ENCODE measurements at regions not wholly inside any gene's neighbourhood (a gene's known extent, or its start where the extent isn't known, plus 50 kb on each side); places are given as distances from the start of the nearest gene placed in this dataset.

- no peaks in the 10 kb centered on the region for H3F3A ChIP-seq (ENCODE audit: insufficient read depth, low read length)
- H3K27ac ChIP-seq (ENCODE audit: low read depth, low read length, poor library complexity, severe bottlenecking), result no peak overlapping the region
- no peaks in the 10 kb centered on the region for H3K9me2 ChIP-seq (ENCODE audit: low read depth, low read length)
- no peak overlapping the region for H3K4me3 ChIP-seq (ENCODE audit: low read depth, low read length, poor library complexity, severe bottlenecking)
- no peaks in the 10 kb centered on the region for H4K20me1 ChIP-seq (ENCODE audit: insufficient read depth, low read length)
- no peak overlapping the region for H2AFZ ChIP-seq (ENCODE audit: low read length)
- H3K9ac ChIP-seq (ENCODE audit: low read length), result no peak overlapping the region
- H3K36me3 ChIP-seq (ENCODE audit: insufficient read depth, low read length), result no peaks in the 10 kb centered on the region
- H3K4me2 ChIP-seq (ENCODE audit: low read length), result no peak overlapping the region
- H3K27me3 ChIP-seq (ENCODE audit: insufficient read depth, low read length), result no peaks in the 10 kb centered on the region
- no peak for TF ChIP-seq EZH2 (IDR thresholded peaks at IDR 0.05; ENCODE audit: borderline replicate concordance, low read length)
- TF ChIP-seq, protein P1, sequence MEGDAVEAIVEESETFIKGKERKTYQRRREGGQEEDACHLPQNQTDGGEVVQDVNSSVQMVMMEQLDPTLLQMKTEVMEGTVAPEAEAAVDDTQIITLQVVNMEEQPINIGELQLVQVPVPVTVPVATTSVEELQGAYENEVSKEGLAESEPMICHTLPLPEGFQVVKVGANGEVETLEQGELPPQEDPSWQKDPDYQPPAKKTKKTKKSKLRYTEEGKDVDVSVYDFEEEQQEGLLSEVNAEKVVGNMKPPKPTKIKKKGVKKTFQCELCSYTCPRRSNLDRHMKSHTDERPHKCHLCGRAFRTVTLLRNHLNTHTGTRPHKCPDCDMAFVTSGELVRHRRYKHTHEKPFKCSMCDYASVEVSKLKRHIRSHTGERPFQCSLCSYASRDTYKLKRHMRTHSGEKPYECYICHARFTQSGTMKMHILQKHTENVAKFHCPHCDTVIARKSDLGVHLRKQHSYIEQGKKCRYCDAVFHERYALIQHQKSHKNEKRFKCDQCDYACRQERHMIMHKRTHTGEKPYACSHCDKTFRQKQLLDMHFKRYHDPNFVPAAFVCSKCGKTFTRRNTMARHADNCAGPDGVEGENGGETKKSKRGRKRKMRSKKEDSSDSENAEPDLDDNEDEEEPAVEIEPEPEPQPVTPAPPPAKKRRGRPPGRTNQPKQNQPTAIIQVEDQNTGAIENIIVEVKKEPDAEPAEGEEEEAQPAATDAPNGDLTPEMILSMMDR (IDR thresholded peaks at IDR 0.05; ENCODE audit: low read length), result peak; percentile 44
- no peaks in the 10 kb centered on the region for H3K4me1 ChIP-seq (ENCODE audit: insufficient read depth, low read length, severe bottlenecking)
- no peaks in the 10 kb centered on the region for H3K9me3 ChIP-seq (ENCODE audit: low read length)
- H3K79me2 ChIP-seq (ENCODE audit: insufficient read depth, low read length), result no peaks in the 10 kb centered on the region
These were observed 92.4 kb upstream of the TMEM260 start for GRCh38 chr14:56487090-56487667.

GRCh38 chr14:56487761-56488160 is 91.8 kb upstream of the TMEM260 start:
- H3K4me2 ChIP-seq (ENCODE audit: low read length), result no peak overlapping the region
- no peak for TF ChIP-seq EZH2 (IDR thresholded peaks at IDR 0.05; ENCODE audit: borderline replicate concordance, low read length)
- TF ChIP-seq, protein P1 (IDR thresholded peaks at IDR 0.05; ENCODE audit: low read length), result no peak
- H3K36me3 ChIP-seq (ENCODE audit: insufficient read depth, low read length), result no peaks in the 10 kb centered on the region
- H3K9me2 ChIP-seq (ENCODE audit: low read depth, low read length), result no peaks in the 10 kb centered on the region
- H3K4me1 ChIP-seq (ENCODE audit: insufficient read depth, low read length, severe bottlenecking), result no peaks in the 10 kb centered on the region
- H3K9me3 ChIP-seq (ENCODE audit: low read length), result no peaks in the 10 kb centered on the region
- no peak overlapping the region for H3K27ac ChIP-seq (ENCODE audit: low read depth, low read length, poor library complexity, severe bottlenecking)
- no peaks in the 10 kb centered on the region for H4K20me1 ChIP-seq (ENCODE audit: insufficient read depth, low read length)
- no peaks in the 10 kb centered on the region for H3K27me3 ChIP-seq (ENCODE audit: insufficient read depth, low read length)
- no peak overlapping the region for H2AFZ ChIP-seq (ENCODE audit: low read length)
- no peak overlapping the region for H3K9ac ChIP-seq (ENCODE audit: low read length)
- H3K4me3 ChIP-seq (ENCODE audit: low read depth, low read length, poor library complexity, severe bottlenecking), result no peak overlapping the region
- H3K79me2 ChIP-seq (ENCODE audit: insufficient read depth, low read length), result no peaks in the 10 kb centered on the region
- H3F3A ChIP-seq (ENCODE audit: insufficient read depth, low read length), result no peaks in the 10 kb centered on the region

DNA sequence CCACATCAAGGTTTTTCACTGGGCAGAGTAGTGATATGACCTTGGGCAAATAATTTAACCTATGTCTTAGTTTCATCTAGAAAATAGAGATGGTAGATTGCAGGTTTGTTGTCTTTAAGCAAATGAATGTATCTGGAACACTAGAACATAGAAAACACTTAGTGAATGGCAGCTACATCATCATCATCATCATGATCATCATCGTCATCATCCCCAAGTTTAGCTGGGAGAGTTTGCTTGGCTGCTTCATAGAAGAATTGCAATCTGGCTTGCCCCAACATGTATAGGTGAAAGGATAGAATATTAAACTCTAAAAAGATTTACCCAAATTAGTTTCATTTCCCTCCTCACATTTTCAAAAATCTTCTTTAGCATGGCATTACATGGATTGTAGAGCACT is 91.3 kb upstream of the TMEM260 start:
- no peaks in the 10 kb centered on the region for H3K9me2 ChIP-seq (ENCODE audit: low read depth, low read length)
- H3K79me2 ChIP-seq (ENCODE audit: insufficient read depth, low read length), result no peaks in the 10 kb centered on the region
- no peak overlapping the region for H3K4me3 ChIP-seq (ENCODE audit: low read depth, low read length, poor library complexity, severe bottlenecking)
- H3K9ac ChIP-seq (ENCODE audit: low read length), result no peak overlapping the region
- H3K9me3 ChIP-seq (ENCODE audit: low read length), result no peaks in the 10 kb centered on the region
- H3K36me3 ChIP-seq (ENCODE audit: insufficient read depth, low read length), result no peaks in the 10 kb centered on the region
- H3K4me2 ChIP-seq (ENCODE audit: low read length), result no peak overlapping the region
- no peaks in the 10 kb centered on the region for H3K4me1 ChIP-seq (ENCODE audit: insufficient read depth, low read length, severe bottlenecking)
- no peak overlapping the region for H2AFZ ChIP-seq (ENCODE audit: low read length)
- no peaks in the 10 kb centered on the region for H3F3A ChIP-seq (ENCODE audit: insufficient read depth, low read length)
- H3K27me3 ChIP-seq (ENCODE audit: insufficient read depth, low read length), result no peaks in the 10 kb centered on the region
- no peak for TF ChIP-seq EZH2 (IDR thresholded peaks at IDR 0.05; ENCODE audit: borderline replicate concordance, low read length)
- TF ChIP-seq, protein P1 (IDR thresholded peaks at IDR 0.05; ENCODE audit: low read length), result no peak
- H4K20me1 ChIP-seq (ENCODE audit: insufficient read depth, low read length), result no peaks in the 10 kb centered on the region
- no peak overlapping the region for H3K27ac ChIP-seq (ENCODE audit: low read depth, low read length, poor library complexity, severe bottlenecking)
